H1 (cell line): ENCODE measurements at regions not wholly inside any gene's neighbourhood (a gene's known extent, or its start where the extent isn't known, plus 50 kb on each side); places are given as distances from the start of the nearest gene placed in this dataset.

Experiments
- ASH2L ChIP-seq: fragments of 200-600, 300-600 bp; sonication (generic); IDR thresholded peaks from one replicate; pipeline ENCODE4 v1.7.1; 2017; ENCODE audit warnings: low read length
- BACH1 ChIP-seq: IDR thresholded peaks from 2 replicates; pipeline ENCODE4 v1.6.1; 2012; ENCODE audit warnings: low read length, improper control_type of control experiment
- BCL11A ChIP-seq, 2 experiments: IDR thresholded peaks; one replicate each; pipeline ENCODE4 v1.6.1; 2011; ENCODE audit warnings: low read depth in 2 of 2, low read length in 2 of 2, mild to moderate bottlenecking in 2 of 2
- CHD7 ChIP-seq: fragments of 300-600 bp; sonication (generic); IDR thresholded peaks from 2 replicates; pipeline ENCODE4 v1.7.1; 2012; ENCODE audit warnings: low read length, moderate library complexity, mild to moderate bottlenecking, inconsistent platforms; ENCODE audit not compliant: insufficient replicate concordance
- CTCF ChIP-seq, 3 experiments: IDR thresholded peaks; 1 replicate in 2 of 3; 2 replicates in 1 of 3; pipeline versions ENCODE4 v1.5.1 to v1.6.1; 2011; ENCODE audit warnings: low read length in 3 of 3, mild to moderate bottlenecking in 3 of 3, inconsistent platforms in 2 of 3, low read depth in 1 of 3, moderate library complexity in 1 of 3; ENCODE audit not compliant: insufficient read depth in 1 of 3; ENCODE audit errors: control extremely low read depth in 1 of 3
- E2F6 ChIP-seq: IDR thresholded peaks from 2 replicates; pipeline ENCODE4 v1.6.1; 2012; ENCODE audit warnings: inconsistent platforms
- HDAC6 ChIP-seq: IDR thresholded peaks from one replicate; pipeline ENCODE4 v1.7.1; 2012; ENCODE audit warnings: low read depth, mild to moderate bottlenecking, inconsistent platforms, low read length, moderate library complexity
- JUN ChIP-seq: IDR thresholded peaks from 2 replicates; pipeline ENCODE4 v1.6.1; 2011; ENCODE audit warnings: low read depth, mild to moderate bottlenecking, improper control_type of control experiment, low read length
- JUND ChIP-seq: IDR thresholded peaks from 2 replicates; pipeline ENCODE4 v1.6.1; 2011; ENCODE audit warnings: mild to moderate bottlenecking, improper control_type of control experiment, low read length
- POLR2AphosphoS5 ChIP-seq: IDR thresholded peaks from 2 replicates; pipeline ENCODE4 v1.6.1; 2011; ENCODE audit warnings: low read depth, low read length

DNA sequence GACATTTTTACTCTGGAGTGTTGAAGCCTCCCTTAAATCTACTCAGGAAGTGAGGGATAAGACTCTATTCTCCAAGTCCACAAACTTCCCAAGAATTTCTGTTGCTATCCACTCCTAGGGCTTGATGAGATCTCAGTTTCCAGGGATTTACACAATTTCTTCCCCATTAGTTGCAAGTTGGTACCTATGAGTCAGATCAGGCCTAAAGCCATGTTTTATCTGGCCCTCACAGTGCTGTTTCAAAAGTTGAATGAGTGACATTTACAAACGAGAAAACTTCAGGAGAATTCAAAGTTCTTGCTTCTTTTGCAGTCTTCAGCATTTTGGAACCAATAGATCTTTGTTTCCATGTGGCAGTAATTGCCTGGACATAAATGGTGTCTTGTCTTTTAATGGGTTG is 156.4 kb upstream of the SYT10 start (continued):
- TF ChIP-seq CHD7: no peak
- TF ChIP-seq POLR2AphosphoS5: no peak
- TF ChIP-seq HDAC6: no peak
- TF ChIP-seq CTCF (IDR thresholded peaks at IDR 0.05; ENCODE audit: control extremely low read depth in 1 of 3, insufficient read depth in 1 of 3, low read depth in 1 of 3, low read length in 3 of 3): no peak
- no peak for TF ChIP-seq JUND
- TF ChIP-seq BCL11A (IDR thresholded peaks at IDR 0.05; ENCODE audit: low read depth in 2 of 2, low read length in 2 of 2): no peak
- TF ChIP-seq E2F6: no peak
- no peak for TF ChIP-seq JUN
- TF ChIP-seq BACH1: no peak
- no peak for TF ChIP-seq ASH2L
